VCaP (cell line): ENCODE measurements at regions not wholly inside any gene's neighbourhood (a gene's known extent, or its start where the extent isn't known, plus 50 kb on each side); places are given as distances from the start of the nearest gene placed in this dataset.

ENCODE experiments used
- H3K27ac ChIP-seq: fragments of 450-650 bp; 2 replicates; pipeline ENCODE4 v1.5.1; 2017
- TF ChIP-seq, protein P1 (sequence below): fragments of 450-650 bp; conservative IDR thresholded peaks from 2 replicates; pipeline ENCODE4 v1.5.1; 2017; ENCODE audit warnings: mild to moderate bottlenecking, moderate library complexity

DNA sequence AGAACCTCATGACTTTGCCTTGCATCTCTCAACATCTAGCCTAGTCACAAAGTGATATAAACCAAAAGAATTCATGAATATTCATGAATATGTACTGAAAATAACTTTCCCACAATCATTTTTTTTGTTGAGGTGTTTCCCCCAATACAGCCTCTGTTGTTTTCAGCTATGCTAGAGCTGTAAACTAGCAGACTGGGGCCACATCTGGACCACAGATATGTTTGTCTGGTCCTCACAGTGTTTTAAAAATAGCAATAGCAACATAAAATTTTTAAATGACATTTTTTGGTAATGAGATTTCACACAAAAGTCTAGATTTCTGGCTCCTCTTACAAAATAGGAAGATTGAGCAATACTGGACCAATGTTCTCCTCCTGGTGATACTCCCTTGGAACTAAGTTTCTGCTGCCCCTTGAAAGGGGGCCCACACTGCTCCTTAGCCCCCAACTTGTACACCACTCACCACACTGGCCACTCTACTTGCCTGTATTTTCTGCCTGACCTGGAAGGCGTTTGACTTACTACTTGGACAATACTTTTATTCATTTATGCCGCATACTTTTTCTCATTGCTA is 81.2 kb downstream of the BMP4 start:
- TF ChIP-seq, protein P1, sequence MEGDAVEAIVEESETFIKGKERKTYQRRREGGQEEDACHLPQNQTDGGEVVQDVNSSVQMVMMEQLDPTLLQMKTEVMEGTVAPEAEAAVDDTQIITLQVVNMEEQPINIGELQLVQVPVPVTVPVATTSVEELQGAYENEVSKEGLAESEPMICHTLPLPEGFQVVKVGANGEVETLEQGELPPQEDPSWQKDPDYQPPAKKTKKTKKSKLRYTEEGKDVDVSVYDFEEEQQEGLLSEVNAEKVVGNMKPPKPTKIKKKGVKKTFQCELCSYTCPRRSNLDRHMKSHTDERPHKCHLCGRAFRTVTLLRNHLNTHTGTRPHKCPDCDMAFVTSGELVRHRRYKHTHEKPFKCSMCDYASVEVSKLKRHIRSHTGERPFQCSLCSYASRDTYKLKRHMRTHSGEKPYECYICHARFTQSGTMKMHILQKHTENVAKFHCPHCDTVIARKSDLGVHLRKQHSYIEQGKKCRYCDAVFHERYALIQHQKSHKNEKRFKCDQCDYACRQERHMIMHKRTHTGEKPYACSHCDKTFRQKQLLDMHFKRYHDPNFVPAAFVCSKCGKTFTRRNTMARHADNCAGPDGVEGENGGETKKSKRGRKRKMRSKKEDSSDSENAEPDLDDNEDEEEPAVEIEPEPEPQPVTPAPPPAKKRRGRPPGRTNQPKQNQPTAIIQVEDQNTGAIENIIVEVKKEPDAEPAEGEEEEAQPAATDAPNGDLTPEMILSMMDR: no peak
- H3K27ac ChIP-seq: no peak overlapping the region

DNA sequence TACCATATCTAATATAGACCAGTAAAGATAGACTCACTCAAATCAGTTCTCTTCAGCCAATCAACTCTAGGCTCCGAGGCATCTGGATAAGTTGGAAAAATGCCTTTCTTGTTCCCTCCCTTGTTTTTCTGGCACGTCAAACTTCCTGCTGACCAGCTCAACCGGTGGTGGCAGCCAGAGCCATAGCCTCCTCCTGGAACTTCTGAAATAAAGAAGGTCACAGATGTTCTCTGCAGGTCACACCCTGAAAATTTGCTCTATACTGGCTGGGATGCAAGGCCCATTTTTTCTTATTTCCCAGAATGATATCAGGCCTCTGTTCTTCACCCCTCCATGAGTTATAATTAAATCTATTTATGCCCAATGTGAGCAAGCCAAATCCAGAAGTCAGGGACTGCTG is 81.9 kb downstream of the BMP4 start:
- TF ChIP-seq, protein P1: no peak
- H3K27ac ChIP-seq: no peak overlapping the region

DNA sequence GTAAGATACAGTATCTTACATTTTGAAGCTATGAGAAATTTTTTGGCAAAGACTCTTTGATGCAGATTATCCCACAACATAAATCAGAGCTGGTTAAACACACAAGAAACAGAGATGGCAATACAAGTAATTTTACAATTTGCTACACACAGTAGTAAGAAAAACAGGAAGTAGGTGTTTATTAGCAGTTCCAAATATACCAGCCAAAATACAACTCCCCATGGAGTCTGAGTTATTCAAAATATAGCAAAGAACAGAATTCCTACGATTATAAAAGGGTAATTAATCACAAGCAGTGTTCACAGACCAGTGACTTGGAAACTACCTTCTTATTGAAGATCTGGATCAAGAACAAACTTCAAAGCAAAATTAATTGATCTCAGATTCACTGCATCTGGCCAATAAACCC is 83.9 kb downstream of the BMP4 start:
- H3K27ac ChIP-seq: no peak overlapping the region
- TF ChIP-seq, protein P1: no peak

DNA sequence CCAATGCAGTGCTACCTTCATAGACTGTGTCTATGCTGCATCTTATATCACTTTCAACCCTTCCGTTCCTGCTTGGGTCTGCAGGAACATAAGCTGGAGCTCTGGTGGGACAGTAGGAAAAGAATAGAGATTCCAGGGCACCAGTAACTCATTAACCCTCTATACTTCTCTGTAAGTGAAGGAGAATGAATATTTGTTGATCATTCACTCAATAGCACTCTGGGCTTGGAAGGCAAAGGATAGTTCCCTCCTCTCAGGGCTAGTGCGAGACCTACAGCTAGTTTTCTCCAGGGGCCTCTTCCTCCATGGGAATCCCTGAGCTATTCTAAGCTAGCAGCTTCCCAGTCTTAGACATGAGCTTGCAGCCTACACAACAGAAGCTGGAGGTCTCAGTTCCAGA is 84.7 kb downstream of the BMP4 start:
- TF ChIP-seq, protein P1: no peak

DNA sequence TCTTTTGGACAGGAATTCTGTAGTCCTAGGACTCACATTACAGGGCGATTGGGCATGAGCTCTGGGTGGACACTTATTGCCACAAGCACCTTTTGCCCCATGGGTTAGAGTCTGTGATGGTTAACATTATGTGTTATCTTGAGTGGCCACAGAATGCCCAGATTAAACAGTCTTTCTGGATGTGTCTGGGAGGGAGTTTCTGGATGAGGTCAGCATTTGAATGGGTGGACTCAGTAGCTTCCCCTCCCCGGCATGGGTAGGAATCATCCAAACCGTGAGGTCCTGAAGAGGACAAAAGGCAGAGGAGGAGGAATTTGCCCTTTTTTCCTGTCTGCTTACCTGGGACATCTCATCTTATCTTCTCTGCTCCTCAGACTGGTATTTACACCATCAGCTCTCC is 85.6 kb downstream of the BMP4 start:
- no peak overlapping the region for H3K27ac ChIP-seq
- TF ChIP-seq, protein P1: no peak

More for the DNA sequence above, 84.7 kb downstream of the BMP4 start:
- no peak overlapping the region for H3K27ac ChIP-seq

DNA sequence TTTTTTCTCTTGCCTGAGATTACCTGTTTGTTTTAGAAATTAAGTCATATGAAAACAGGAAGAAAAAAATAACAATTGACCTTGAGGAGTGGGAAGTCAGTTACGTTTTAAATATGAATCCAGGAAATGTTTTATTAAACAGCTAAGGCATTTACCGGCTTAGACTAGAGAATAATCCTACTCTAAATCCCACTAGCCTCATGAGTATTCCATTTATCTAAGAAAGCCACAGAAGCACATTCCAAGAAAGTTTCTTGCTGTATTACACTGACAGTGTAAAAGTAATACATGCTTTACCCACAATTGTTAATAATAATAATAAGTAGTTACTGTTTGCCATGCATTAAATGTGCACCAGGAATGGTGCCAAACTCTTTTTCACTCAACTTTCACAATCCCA is 90.9 kb downstream of the BMP4 start:
- TF ChIP-seq, protein P1: no peak

DNA sequence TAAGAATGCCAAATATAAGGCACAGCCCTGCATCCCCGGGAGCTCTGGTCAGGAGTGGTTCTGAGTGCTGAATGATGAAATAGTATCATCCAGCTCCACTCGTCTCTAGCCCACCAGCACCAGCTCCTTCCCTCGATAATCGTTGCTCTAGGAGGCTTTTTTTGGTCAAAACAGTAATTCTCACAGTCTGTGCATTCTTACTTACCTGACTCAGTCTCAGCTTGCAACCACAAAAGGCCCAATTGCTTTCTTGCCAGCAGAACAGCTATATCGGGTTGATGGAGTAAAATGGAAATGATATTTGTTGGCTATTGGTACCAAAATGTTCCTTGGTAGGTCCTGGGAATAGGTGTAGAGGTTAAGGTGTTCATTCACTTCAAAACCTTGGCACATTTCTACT is 94.8 kb downstream of the BMP4 start:
- TF ChIP-seq, protein P1: no peak
- H3K27ac ChIP-seq: no peak overlapping the region

More for the DNA sequence above, 90.9 kb downstream of the BMP4 start:
- no peak overlapping the region for H3K27ac ChIP-seq
